Stimulated activated CD4-positive, alpha-beta T cell treated with anti-CD3 and anti-CD28 coated beads, Interleukin-2, amount 100 ng/mL, for 4 hours (primary cell): ENCODE measurements at regions not wholly inside any gene's neighbourhood (a gene's known extent, or its start where the extent isn't known, plus 50 kb on each side); places are given as distances from the start of the nearest gene placed in this dataset.
"Not testable (repeated sequence)": the region's sequence is repeated elsewhere in the genome, so short reads cannot be mapped to it uniquely, and the experiment has no call there.

Experiments used
- DNase-seq: peaks from one replicate; pipeline ENCODE4 v3.0.0-alpha.2; 2020; ENCODE audit warnings: low read depth

DNA sequence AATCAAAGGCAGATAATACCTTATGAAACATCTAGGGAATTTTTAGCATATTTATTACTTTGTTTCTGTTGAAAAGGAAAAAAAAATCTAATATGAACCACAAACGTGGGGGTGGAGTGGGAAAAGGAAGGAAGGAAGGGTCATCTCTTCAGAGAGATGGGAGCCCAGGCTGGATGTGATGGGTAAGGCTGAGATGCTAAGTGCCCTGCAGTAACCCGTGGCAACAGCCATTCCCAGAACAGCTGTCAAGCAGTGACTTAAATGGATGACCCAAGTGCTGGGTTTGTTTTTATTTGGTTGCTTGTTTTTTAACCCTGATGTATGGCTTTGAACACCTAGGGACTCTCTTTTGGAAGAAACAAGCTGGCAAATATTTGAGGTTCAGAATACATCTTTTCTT, 50.7 kb upstream of the KLF7 start:
- no peak for DNase-seq

- DNase-seq = no peak
Measured at GRCh38 chr2:207217442-207217841, 51.7 kb upstream of the KLF7 start.

DNA sequence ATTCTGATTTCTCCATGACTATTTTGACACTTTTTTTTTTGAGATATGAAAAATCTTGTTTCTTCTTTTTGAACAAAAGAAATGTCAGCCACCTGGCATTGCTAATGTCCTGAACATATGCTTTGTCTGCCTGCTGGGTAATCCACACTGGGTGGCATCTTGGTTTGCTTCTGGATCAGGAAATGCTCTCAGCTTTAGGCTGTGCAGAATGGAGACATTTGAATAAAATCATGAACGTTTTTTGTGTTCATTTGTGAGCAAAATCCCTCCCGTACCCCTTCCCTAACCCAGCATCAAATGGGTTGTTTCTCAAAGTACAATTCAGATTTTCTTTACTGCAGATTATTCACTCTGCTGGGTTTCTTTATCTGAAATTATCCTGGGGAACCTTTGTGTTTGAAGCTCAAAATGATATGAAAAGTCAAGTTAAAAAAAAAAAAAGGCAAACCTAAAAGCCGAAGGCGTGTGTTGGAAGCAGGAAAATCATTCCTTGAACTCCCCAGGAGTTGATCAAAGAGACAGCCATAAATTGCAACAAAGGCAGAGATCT, 53.4 kb upstream of the KLF7 start:
- no peak for DNase-seq

GRCh38 chr2:207219676-207220501, 54.1 kb upstream of the KLF7 start:
- no peak for DNase-seq

DNA sequence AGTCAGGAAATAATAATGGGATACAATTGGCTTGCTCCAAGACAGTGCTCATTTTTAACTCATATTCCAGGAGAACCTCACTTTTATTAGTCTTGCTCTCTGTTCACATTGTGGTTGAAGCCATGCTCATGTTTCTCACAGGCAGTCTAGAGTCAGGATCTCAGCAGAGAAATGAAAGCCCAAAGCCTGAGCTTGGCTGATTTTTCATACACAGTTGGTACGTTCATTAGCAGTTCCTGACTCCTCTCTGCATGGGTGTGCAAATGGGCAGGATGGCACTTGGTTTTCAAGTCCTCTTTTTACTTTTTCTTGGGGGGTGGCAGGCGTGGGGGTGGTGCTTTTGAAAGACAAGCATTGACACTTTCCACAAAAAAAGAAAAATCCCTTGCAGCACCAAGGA, 56.0 kb upstream of the KLF7 start:
- DNase-seq = no peak

DNA sequence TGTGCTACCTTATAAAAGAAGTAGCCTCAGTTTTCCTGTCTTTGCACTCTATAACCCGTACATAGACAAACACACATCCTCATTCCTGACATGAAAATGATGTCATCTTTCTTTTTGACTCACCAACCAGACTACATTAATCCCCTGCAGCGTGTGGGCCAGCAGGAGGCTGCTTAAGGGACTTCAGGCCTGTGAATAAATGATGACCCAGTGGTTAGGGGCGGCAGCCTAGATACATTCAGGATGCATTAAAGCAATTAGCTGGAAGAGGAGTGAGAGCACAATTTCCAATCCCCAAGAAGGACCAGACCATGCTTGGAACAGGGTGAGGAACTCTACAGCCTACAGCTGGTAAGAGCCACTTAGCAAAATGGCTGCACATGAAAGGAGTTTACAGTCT, 57.3 kb upstream of the KLF7 start:
- no peak for DNase-seq

GRCh38 chr2:207224381-207224780, 58.6 kb upstream of the KLF7 start:
- DNase-seq = no peak

GRCh38 chr2:207224791-207225482, 59.2 kb upstream of the KLF7 start:
- no peak for DNase-seq

GRCh38 chr2:207225773-207226172, 60.0 kb upstream of the KLF7 start:
- DNase-seq = no peak

DNA sequence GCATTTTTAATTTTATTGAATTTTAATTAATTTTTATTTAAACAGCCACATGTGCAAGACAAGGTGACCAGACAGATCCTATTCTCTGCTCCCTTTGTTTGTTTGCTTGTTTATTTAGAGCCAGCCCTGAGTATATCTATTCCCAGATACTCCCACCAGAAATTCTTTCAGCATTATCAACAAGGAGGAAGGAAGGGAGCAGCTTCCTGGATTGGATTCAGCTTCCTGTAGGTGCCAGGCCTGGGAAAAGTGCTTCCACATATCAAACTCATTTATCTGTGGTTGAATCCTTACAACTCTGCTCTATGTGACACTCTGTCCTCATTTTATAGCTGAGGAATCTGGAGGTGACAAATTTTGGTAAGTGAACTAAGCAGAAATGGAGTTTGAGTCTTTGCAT, 60.5 kb upstream of the KLF7 start:
- DNase-seq = no peak

GRCh38 chr2:207226671-207227061, 60.9 kb upstream of the KLF7 start:
- DNase-seq = no peak

GRCh38 chr2:207227062-207227748, 61.5 kb upstream of the KLF7 start:
- DNase-seq = no peak

- no peak for DNase-seq
Measured at GRCh38 chr2:207227749-207228145, 62.0 kb upstream of the KLF7 start.

GRCh38 chr2:207228402-207228801, 62.7 kb upstream of the KLF7 start:
- DNase-seq = no peak

DNA sequence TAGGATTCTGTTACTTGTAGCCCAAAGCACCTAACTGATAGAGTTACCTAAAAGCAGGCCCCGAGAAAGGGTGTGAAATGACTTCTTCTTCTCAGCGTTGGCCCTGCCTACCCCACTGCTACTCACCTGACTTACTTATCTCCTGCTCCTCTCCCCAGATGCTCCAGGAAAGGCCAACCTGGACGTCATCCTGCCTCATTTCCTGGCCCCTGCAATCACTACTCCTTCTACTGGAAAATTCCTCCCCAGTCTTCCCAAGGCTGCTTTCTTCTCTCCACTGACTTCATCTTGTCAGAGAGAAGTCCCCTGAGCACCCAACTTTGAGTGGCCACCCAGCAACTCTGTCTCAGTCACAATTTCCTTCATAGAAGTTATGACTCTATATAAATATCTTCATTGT, 63.4 kb upstream of the KLF7 start:
- no peak for DNase-seq

DNA sequence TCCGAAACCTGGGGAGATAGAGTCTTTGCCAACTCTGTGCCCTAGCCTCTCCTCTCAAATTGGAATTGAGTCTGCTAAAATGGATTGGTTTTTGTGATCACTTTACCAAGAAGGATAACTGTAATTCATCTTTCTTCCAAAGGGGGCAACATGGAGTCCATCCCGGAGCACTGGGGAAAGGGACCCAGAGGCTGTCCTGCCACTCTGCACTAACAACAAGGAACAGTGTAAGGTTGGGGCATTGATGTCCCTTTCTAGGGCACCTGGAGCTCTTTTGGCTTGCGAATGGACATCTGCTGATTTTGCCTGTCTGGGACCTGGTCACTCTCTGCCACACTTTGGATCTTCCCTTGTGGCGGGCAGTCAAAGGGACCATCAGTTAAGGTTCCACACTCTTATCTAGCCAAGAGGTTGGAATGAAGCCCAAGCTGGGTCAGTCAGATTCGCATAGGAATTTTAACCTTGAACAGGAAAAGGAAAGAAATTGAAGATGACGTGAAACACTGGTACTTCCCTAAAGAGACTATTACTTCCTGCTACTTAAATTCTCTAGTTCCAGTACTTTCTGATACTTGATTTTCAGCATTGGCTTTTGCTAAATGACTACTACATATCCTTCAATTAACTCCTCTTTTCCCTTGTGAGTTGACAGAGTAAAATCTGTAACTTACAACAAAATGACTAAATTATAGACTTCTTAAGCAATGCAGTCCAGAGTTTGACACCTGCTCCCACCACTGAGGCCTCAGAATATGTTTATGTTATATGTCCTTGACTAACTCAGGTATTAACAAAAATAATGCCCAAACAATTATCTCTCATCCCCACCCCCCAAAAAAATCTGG, 64.7 kb upstream of the KLF7 start:
- DNase-seq = no peak

DNA sequence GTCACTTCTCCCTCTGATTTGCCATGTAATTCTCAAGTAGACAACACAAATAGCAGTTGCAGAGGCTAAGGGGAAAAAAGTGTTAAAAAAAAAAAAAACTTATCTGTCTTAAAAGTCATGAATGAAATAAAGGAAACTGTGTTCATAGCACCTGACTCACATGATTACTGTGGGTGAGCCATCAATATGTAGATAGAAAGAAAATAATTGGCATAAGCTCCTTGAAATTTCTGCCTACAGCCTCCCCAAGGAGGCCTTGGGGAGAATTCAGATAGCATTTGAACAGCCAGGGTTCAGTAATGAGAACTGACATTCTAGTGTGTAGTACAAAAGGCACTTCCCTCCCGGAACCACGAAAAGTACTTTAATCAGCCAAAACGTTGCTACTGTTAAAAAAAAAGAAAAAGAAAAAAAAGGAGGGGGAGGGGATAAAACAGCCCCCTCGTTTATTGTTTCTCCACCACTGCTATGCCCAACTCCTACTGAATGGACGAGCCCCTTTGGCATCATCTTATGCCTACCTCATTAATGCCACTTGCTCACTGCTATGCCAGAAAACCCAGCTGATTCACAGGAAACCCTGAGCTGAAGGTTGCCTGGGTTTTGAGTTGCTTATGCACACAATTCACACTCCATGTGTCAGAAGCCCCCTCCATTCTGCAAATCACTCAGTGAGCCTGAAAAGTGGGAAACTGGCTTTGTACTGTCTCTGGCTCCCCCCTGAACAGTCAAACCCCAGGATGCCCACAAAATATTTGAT, 65.5 kb upstream of the KLF7 start:
- DNase-seq = no peak

- DNase-seq = no peak
Measured at GRCh38 chr2:207231967-207232366, 66.2 kb upstream of the KLF7 start.

GRCh38 chr2:207233141-207233540, 67.4 kb upstream of the KLF7 start:
- not testable (repeated sequence) for DNase-seq

DNA sequence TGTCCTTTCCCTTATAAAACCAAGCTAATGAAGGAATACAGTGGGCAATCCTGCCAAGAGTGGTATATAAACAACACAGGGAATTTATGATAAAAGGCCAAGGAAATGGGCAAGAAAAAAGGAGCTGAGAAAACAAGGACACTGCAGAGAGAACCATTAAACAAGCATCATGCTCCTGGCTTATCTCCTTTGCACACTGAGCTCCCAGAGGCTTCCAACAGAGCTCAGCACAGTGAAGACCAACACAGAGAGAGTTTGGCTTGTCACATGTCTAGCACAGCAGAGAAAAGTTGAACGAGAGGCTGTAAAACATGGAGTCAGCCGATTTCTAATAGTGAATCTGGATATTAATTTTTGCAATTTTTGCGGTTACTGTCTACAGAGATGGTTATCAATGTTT, 68.0 kb upstream of the KLF7 start:
- DNase-seq = no peak

DNA sequence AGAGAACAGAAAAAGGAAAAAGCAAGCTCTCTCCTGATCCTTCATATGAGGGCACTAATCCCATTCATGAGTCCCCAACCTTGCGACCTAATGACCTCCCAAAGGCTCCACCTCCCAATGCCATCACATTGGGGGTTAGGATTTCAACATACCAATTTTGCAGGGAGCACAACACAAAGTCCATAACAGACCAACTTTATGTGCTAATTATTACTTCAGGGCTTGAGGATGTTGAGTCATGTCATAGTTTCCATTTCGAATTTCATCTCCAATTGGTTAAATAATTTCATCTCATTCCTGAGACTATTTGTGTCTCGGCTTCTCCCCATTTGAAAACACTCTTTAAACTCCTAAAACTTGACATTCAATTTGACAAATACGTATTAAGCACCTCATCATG, 69.9 kb upstream of the KLF7 start:
- no peak for DNase-seq
